H9 (cell line): ENCODE measurements at regions not wholly inside any gene's neighbourhood (a gene's known extent, or its start where the extent isn't known, plus 50 kb on each side); places are given as distances from the start of the nearest gene placed in this dataset.

Experiments
- DNase-seq: peaks from one replicate; pipeline ENCODE4 v3.0.0-alpha.2; 2017
- H2AFZ ChIP-seq: one replicate; pipeline ENCODE4 v1.6.1; 2013; ENCODE audit warnings: mild to moderate bottlenecking, low read length, control low read depth, moderate library complexity
- H2AK5ac ChIP-seq: 2 replicates; pipeline ENCODE4 v1.6.1; 2013; ENCODE audit warnings: low read length, control low read depth, mixed read lengths; ENCODE audit not compliant: insufficient read length
- H2BK120ac ChIP-seq: one replicate; pipeline ENCODE4 v1.6.1; 2013; ENCODE audit warnings: low read depth, mild to moderate bottlenecking, low read length, control low read depth, inconsistent platforms; ENCODE audit not compliant: poor library complexity, severe bottlenecking
- H2BK12ac ChIP-seq: 2 replicates; pipeline ENCODE4 v1.6.1; 2013; ENCODE audit warnings: low read length, control low read depth, mixed read lengths, low read depth; ENCODE audit not compliant: insufficient read length
- H2BK15ac ChIP-seq: 2 replicates; pipeline ENCODE4 v1.6.1; 2013; ENCODE audit warnings: low read depth, low read length, control low read depth
- H2BK20ac ChIP-seq: one replicate; pipeline ENCODE4 v1.6.1; 2013; ENCODE audit warnings: low read depth, mild to moderate bottlenecking, low read length, control low read depth, inconsistent platforms; ENCODE audit not compliant: poor library complexity, severe bottlenecking
- H2BK5ac ChIP-seq: 2 replicates; pipeline ENCODE4 v1.6.1; 2013; ENCODE audit warnings: low read length, control low read depth, mixed read lengths; ENCODE audit not compliant: insufficient read length
- H3K14ac ChIP-seq: 2 replicates; pipeline ENCODE4 v1.6.1; 2013; ENCODE audit warnings: low read length, control low read depth; ENCODE audit not compliant: insufficient read depth
- H3K18ac ChIP-seq: 2 replicates; pipeline ENCODE4 v1.6.1; 2013; ENCODE audit warnings: low read depth, mild to moderate bottlenecking, mixed read lengths, low read length, control low read depth; ENCODE audit not compliant: insufficient read length
- H3K23ac ChIP-seq: 2 replicates; pipeline ENCODE4 v1.6.1; 2013; ENCODE audit warnings: low read length, control low read depth, mixed read lengths, low read depth; ENCODE audit not compliant: insufficient read length
- H3K23me2 ChIP-seq: 2 replicates; pipeline ENCODE4 v1.6.1; 2013; ENCODE audit warnings: low read depth, mild to moderate bottlenecking, mixed read lengths, low read length, control low read depth; ENCODE audit not compliant: insufficient read length, poor library complexity, severe bottlenecking
- H3K27ac ChIP-seq: 2 replicates; pipeline ENCODE4 v1.5.1; 2013; ENCODE audit warnings: low read length, control low read depth, mixed read lengths, low read depth; ENCODE audit not compliant: insufficient read length
- H3K27me3 ChIP-seq: 2 replicates; pipeline ENCODE4 v1.6.1; 2013; ENCODE audit warnings: low read length, control low read depth, inconsistent platforms; ENCODE audit not compliant: insufficient read depth
- H3K4ac ChIP-seq: 2 replicates; pipeline ENCODE4 v1.6.1; 2013; ENCODE audit warnings: low read depth, mild to moderate bottlenecking, control low read depth, inconsistent platforms, low read length, moderate library complexity
- H3K4me1 ChIP-seq: 2 replicates; pipeline ENCODE4 v1.6.1; 2013; ENCODE audit warnings: low read length, control low read depth, inconsistent platforms; ENCODE audit not compliant: insufficient read depth
- H3K4me2 ChIP-seq: 2 replicates; pipeline ENCODE4 v1.6.1; 2013; ENCODE audit warnings: low read length, control low read depth, mixed read lengths; ENCODE audit not compliant: insufficient read length, insufficient read depth
- H3K56ac ChIP-seq: 2 replicates; pipeline ENCODE4 v1.6.1; 2013; ENCODE audit warnings: low read depth, mild to moderate bottlenecking, mixed read lengths, low read length, control low read depth; ENCODE audit not compliant: insufficient read length
- H3K79me1 ChIP-seq: 2 replicates; pipeline ENCODE4 v1.6.1; 2013; ENCODE audit warnings: low read depth, mild to moderate bottlenecking, moderate library complexity, low read length, control low read depth, inconsistent platforms; ENCODE audit not compliant: insufficient read depth, poor library complexity, severe bottlenecking
- H3K79me2 ChIP-seq: 2 replicates; pipeline ENCODE4 v1.6.1; 2013; ENCODE audit warnings: low read length, control low read depth, inconsistent platforms; ENCODE audit not compliant: insufficient read depth
- H3K9ac ChIP-seq: 2 replicates; pipeline ENCODE4 v1.6.1; 2013; ENCODE audit warnings: low read length, control low read depth, mixed read lengths; ENCODE audit not compliant: insufficient read length; ENCODE audit errors: extremely low read depth
- H3K9me3 ChIP-seq: one replicate; pipeline ENCODE4 v1.6.1; 2013; ENCODE audit warnings: low read depth, low read length, inconsistent platforms; ENCODE audit not compliant: control insufficient read depth
- H3T11ph ChIP-seq: one replicate; pipeline ENCODE4 v1.6.1; 2013; ENCODE audit warnings: mild to moderate bottlenecking, low read length, control low read depth, inconsistent platforms
- H4K20me1 ChIP-seq: one replicate; pipeline ENCODE4 v1.6.1; 2013; ENCODE audit not compliant: control insufficient read depth, insufficient read length, insufficient read depth
- H4K5ac ChIP-seq: 2 replicates; pipeline ENCODE4 v1.6.1; 2013; ENCODE audit warnings: low read depth, mild to moderate bottlenecking, mixed read lengths, low read length, control low read depth; ENCODE audit not compliant: insufficient read length
- H4K8ac ChIP-seq: replicated peaks from 2 replicates; pipeline ENCODE4 v1.6.1; 2013; ENCODE audit warnings: low read length, control low read depth, mixed read lengths, low read depth; ENCODE audit not compliant: insufficient read length
- H4K91ac ChIP-seq: 2 replicates; pipeline ENCODE4 v1.6.1; 2013; ENCODE audit warnings: low read depth, mild to moderate bottlenecking, moderate library complexity, mixed read lengths, low read length, control low read depth; ENCODE audit not compliant: insufficient read length
- H3K27ac Mint-ChIP-seq, 3 experiments: 2 replicates in 2 of 3; 3 replicates in 1 of 3; pipeline ENCODE4 v1.8.0; 2020 to 2021; ENCODE audit warnings: mixed read lengths in 3 of 3, mild to moderate bottlenecking in 1 of 3, moderate library complexity in 1 of 3
- H3K27me3 Mint-ChIP-seq: 2 replicates; pipeline ENCODE4 v1.8.0; 2021; ENCODE audit warnings: low read depth, mild to moderate bottlenecking, moderate library complexity, mixed read lengths
- H3K36me3 Mint-ChIP-seq, 3 experiments: 2 replicates in 2 of 3; 3 replicates in 1 of 3; pipeline ENCODE4 v1.8.0; 2020 to 2021; ENCODE audit warnings: low read depth in 3 of 3, mixed read lengths in 3 of 3; ENCODE audit not compliant: insufficient read depth in 1 of 3
- H3K4me1 Mint-ChIP-seq, 2 experiments: 2 replicates each; pipeline ENCODE4 v1.8.0; 2020; ENCODE audit warnings: mixed read lengths in 2 of 2
- H3K4me3 Mint-ChIP-seq, 2 experiments: 2 replicates in 1 of 2; 3 replicates in 1 of 2; pipeline ENCODE4 v1.8.0; 2020 to 2021; ENCODE audit warnings: mild to moderate bottlenecking in 2 of 2, mixed read lengths in 2 of 2, moderate library complexity in 1 of 2
- H3K9me3 Mint-ChIP-seq, 2 experiments: 2 replicates in 1 of 2; 3 replicates in 1 of 2; pipeline ENCODE4 v1.8.0; 2020; ENCODE audit warnings: mild to moderate bottlenecking in 2 of 2, mixed read lengths in 2 of 2, moderate library complexity in 1 of 2
- WGBS: extraction: QIAGEN DNeasy Blood & Tissue Kit; methylation state at CpG from one replicate; pipeline ENCODE4 v1.1.7; 2013; ENCODE audit warnings: missing lambda C conversion rate, low lambda C conversion rate, mixed read lengths; ENCODE audit not compliant: insufficient read length; ENCODE audit errors: extremely low coverage; 5-methylcytosine and 5-hydroxymethylcytosine counted together
- TF ChIP-seq, protein P1 (sequence below): fragments of 200-600 bp; sonication (generic); conservative IDR thresholded peaks from 3 replicates; pipeline ENCODE4 v1.8.0; 2021; ENCODE audit warnings: antibody characterized with exemption, mild to moderate bottlenecking

DNA sequence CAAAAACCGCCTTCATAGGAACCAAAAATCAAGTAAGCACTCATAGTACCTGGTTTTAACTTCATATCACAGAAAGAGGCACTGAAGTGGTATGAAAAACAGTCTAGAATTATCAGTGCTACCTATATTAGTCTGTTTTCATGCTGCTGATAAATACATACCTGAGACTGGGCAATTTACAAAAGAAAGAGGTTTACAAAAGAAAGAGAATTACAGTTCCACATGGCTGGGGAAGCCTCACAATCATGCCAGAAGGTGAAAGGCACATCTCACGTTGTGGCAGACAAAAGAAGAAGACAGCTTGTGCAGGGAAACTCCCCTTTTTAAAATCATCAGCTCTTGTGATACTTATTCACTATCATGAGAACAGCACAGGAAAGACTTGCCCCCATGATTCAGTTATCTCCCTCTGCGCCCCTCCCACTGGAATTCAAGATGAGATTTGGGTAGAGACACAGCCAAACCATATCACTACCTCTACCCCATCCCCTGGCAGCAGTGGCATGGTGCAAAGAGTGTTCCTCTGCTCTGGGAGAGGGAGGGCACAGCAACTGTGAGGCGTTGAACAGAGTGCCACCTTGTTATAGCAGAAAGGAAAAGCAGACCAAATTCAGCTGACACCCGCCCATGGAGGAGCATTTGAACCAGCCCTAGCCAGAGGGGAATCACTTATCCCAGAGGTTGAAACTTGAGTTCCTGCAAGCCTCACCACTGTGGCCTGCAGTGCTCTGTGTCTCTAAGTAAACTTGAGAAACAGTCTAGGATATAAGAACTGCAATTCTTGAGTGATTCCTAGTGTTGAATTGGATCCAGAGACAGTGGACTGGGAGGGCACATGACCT, 61.9 kb upstream of the PTPRZ1 start:
- TF ChIP-seq, protein P1, sequence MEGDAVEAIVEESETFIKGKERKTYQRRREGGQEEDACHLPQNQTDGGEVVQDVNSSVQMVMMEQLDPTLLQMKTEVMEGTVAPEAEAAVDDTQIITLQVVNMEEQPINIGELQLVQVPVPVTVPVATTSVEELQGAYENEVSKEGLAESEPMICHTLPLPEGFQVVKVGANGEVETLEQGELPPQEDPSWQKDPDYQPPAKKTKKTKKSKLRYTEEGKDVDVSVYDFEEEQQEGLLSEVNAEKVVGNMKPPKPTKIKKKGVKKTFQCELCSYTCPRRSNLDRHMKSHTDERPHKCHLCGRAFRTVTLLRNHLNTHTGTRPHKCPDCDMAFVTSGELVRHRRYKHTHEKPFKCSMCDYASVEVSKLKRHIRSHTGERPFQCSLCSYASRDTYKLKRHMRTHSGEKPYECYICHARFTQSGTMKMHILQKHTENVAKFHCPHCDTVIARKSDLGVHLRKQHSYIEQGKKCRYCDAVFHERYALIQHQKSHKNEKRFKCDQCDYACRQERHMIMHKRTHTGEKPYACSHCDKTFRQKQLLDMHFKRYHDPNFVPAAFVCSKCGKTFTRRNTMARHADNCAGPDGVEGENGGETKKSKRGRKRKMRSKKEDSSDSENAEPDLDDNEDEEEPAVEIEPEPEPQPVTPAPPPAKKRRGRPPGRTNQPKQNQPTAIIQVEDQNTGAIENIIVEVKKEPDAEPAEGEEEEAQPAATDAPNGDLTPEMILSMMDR = no peak
- no peak overlapping the region for H3K18ac ChIP-seq
- H3K4ac ChIP-seq = no peak overlapping the region
- H3K56ac ChIP-seq = no peak overlapping the region
- no peak overlapping the region for H2BK20ac ChIP-seq
- no peak overlapping the region for H4K5ac ChIP-seq
- H3K23me2 ChIP-seq = no peaks in the 10 kb centered on the region
- H3K23ac ChIP-seq = no peak overlapping the region
- H3T11ph ChIP-seq = no peak overlapping the region
- no peak overlapping the region for H3K14ac ChIP-seq
- H3K4me2 ChIP-seq = no peak overlapping the region
- Mint-ChIP-seq H3K9me3 (peaks cover 7 to 9% of the 10 kb centered on the region in 2 experiments), H3K36me3 (peaks cover 0 to 11% (median 7%) of the 10 kb centered on the region in 3 experiments; a peak in 5 of 7 replicates), H3K4me1 (peaks cover 15 to 19% of the 10 kb centered on the region in 2 experiments), H3K4me3 (no peak overlapping the region), H3K27me3 (no peaks in the 10 kb centered on the region), H3K27ac (peak overlapping the region; percentile 59 to 71 (median 67))
- no peak for DNase-seq
- H4K91ac ChIP-seq = no peak overlapping the region
- no peaks in the 10 kb centered on the region for H3K79me1 ChIP-seq
- no peaks in the 10 kb centered on the region; the same call in 1 of the 2 replicates for H3K4me1 ChIP-seq
- H2AK5ac ChIP-seq = no peak overlapping the region
- no peak overlapping the region for H3K9ac ChIP-seq
- H2BK5ac ChIP-seq = no peak overlapping the region
- H3K9me3 ChIP-seq = no peaks in the 10 kb centered on the region
- WGBS = no CpG with 5 or more reads among the region's 5 CpGs
- H4K20me1 ChIP-seq = no peaks in the 10 kb centered on the region
- H2BK15ac ChIP-seq = no peak overlapping the region
- no peaks in the 10 kb centered on the region for H3K79me2 ChIP-seq
- H2BK12ac ChIP-seq = no peak overlapping the region
- H2AFZ ChIP-seq = no peak overlapping the region
- H3K27me3 ChIP-seq = no peaks in the 10 kb centered on the region
- H4K8ac ChIP-seq = no peak overlapping the region
- no peak overlapping the region for H3K27ac ChIP-seq
- H2BK120ac ChIP-seq = no peak overlapping the region
